GM18511 (cell line): ENCODE measurements at regions not wholly inside any gene's neighbourhood (a gene's known extent, or its start where the extent isn't known, plus 50 kb on each side); places are given as distances from the start of the nearest gene placed in this dataset.

ENCODE experiments used
- ATAC-seq: cut with Tn5 transposase; IDR thresholded peaks from one replicate; pipeline ENCODE4 v1.9.1; 2021; ENCODE audit warnings: mild to moderate bottlenecking, moderate library complexity; ENCODE audit not compliant: unreplicated experiment

DNA sequence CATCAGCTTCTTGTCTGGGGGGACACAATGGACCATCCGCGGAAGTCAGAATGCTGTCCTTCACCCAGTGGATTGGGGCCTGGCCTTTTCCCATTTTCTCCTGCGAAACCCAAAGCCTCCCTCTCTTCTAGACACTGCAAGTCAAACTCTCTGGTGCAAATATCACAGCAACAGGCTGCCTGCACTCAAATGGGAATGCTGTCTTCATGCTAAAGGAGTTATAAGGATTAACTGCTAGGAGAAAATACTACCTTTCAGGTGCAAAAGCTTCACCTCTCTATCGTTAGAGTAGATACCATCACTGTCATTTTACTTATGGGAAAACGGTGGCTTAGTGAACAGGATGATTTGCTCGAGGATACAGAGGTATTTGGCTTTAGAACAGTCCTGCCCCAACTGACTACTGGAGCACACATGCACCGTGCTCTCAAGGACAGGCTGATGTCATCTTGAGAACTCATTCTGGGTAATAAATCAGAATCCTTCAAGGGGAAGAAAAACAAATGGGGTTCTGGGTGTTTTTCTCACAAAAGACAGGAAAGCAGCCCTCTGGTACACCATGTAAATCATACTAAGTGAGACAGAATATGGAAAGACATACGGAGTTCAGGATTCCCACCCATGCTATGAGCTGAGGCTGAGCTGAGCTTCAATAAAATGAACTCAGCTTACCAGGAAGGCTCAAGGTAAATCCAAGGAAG, 100.9 kb downstream of the SAMD9 start:
- no peak for ATAC-seq

DNA sequence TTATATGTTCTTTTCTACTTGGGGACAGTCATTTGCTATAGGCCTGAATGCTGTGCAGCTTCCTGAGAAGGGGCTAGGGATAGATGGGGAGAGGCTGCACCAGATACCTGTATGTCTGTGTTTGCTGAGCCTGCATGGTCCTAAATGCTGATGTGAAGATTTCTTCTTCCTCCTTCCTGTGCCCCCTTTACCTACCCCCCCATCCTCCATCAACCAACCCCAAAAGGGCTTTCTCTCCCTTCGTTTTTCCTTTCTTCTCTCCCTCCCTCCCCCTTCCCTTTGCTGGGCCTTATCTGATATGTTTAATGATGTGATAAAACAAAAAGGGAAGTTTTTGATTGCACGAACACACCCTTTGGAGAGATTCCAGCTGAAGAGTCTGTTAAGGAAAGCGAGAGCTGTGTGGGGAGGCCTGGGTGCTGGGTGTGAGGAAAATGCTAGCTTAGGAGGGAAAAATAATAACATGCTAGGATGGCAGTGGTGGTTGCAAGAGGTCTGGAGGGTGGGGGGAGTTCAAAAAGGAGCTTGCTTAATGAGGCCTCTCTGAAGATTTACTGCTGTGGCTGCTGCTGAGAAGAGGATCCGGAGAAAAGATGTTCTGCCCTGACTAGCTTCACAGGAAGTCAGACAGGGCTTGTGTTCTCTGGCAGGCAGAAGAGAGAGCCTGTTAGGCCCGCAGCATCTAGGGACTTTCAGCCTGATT, 101.8 kb downstream of the SAMD9 start:
- ATAC-seq: no peak

DNA sequence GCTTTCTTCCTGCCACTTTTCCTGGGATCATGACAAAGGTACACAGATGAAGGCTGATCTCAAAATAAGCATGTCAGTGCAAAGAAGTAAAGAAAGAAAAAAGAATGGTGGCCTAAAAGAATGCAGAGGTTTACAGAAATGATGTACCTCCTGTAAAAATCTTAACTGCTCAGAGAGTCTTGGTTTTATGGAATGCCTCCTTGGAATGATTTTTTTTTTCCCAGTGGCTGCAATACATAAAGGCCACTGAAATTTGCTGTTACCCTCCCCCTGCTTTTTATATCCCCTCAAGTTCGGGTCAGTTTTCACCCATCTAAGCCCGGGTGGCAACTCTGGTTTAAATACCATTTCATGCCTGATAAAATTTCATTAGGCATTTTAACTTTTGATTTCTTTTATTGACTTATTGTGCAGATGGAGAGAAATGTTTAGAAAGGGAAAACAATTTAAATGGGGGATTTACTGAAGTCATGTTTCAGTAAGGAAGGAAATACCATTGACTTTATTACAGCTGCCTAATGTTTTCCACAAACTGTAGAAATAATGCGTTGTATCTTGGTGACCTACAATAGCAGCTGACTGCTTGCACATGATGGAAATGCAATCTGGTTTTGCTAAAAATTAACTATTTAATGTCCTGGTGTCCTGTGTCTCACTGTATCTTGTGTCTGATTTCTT, 102.5 kb downstream of the SAMD9 start:
- no peak for ATAC-seq

DNA sequence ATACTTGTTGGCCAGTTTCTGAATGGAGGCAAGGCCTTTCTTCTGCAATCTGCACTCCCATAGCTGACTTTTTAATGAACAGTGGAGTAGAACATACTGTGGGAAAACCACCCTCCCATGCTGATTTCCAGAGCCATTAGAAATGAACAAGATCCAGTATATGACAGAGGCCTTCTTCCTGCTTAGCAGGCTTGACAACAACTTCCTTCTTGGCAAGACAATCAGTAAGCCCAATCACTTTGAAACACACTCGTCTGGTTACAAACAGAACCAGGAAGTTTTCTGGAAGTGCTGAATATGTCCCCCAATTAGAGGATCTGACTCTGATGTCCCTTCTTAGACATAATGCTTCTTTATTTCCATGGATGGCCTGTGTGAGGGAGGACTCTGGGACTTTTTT, 103.4 kb downstream of the SAMD9 start:
- no peak for ATAC-seq

DNA sequence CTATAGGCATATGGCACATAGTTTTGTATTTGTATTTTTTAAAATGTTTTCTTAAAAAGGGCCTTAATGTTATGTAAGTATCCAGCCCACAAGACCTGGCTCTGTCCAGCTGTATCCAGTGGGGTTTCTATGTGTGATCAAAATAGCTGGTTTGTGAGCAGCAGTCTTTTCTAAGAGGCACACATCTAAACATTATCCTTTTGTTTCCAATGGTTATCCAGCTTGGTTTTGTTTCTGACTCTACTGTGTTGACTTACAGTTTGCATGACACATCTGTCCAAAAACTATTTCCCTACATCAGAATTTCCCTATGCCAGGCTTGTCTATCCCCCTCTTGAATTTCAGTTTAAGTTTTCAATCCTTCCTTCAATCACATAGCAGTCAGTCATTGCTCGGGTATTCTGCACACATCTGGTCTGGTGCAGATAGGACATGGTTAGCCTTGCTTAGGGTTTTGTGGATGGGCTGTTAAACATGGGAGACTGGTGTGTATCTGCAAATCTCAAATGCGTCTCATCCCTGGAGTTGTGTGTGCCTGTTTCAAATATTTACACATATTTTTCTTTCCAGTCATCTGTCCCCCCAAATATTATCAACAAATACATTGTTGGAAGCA, 104.2 kb downstream of the SAMD9 start:
- no peak for ATAC-seq

DNA sequence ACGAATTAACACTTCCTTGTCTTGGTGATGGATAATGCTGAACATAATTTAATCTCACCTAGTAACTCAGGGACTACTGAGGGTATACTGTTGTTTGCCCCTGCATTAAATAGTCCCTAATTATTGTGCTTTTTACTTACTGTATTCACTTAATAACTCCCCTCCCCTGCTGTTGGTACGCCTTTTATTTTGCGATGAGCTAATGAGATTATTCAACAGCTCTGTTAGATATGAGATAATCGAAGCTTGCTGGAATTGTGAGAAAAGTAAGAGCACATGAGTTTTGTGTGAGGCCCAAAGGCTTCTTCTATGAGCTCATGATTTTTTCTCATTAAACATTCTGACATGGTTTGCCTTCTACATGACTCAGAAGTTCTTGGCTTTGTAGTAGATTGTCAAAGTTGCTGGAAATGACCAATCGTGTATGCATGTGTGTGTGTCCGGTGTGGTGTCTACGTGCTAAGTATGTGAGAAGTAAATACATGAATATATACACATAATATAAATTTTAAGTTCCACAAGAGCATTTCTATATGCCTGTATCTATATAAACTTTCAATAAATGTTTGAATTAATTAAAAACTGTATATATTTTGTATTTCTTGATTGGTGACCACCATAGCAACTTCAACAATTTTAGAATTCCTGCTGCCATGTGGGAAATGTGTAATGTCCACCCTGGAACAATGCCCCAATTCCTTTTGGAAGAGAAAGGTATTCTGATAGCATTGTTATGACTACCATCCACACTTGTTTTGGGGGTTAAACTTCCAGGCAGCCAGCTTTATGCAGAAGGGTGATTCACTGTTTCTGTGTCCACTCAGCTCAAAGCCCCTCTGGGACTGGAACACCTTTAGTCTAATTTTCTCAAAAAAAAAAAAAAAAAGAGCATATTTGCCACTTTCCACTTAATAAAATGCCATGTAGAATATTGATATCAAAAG, 106.2 kb downstream of the SAMD9 start:
- no peak for ATAC-seq

DNA sequence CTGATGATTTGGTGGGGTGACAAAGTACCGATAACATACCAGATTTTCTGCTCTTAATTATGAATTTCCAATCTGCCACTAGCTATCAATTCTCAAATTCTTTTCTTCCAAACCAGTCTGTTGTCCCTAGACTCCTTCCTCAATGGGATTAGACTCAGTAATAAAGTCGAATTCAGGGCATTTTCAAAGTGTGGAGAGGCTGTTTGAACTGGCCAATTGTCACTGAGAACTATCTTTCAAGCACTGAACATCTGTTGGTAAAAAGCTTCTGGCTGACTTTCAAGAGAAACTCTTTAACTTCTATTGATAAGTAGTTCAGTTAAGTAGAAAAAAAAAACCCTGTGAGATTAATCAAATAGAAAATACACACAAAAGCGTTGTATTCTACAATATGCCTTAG, 108.9 kb downstream of the SAMD9 start:
- no peak for ATAC-seq

DNA sequence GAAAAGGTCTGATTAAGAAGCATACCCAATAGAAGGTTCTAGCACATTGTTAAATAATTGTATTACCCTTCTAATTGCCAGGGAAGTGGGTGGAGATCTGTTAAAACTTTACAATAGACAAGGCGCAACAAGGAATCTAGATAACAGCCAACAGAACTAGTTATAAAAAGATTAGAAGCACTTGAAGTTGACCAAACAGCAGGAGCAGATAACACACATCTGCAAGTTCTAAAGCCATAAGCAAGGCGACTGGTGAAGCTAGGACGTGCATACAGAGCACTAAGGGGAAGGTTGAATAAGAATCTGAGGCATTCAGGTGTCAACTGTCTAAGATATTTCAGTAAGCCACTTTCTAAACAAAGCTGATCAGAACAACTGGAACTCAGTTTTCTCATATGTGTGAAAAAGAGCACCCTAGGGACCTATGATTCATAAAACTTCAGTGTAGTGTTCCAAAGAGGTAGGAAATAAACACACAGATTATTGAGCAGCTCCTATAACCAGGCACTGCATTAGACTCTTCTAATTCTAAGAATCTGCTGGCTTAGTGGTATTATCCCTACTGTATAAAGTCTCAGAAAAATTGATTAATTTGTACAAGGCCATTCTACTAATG, 111.2 kb downstream of the SAMD9 start:
- no peak for ATAC-seq

DNA sequence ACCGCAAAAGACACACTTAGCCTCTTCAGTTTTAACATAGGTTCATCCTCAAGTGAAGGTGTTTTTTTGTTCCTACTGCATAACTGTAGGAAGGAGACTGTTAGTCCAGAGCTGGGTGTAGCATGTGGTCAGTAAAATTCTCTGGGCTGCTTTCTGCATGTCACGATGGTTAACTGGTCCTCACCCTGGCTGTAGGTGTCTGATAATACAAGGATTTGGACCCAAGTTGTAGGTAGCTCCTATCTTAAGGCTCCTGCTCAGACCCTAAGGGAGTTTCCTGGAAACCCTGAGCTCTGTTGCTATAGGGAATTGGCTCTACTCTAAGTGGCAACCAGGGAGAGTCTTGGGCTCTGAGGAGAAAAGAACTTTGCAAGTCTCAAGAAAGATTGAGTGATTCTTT, 112.9 kb downstream of the SAMD9 start:
- ATAC-seq: no peak

DNA sequence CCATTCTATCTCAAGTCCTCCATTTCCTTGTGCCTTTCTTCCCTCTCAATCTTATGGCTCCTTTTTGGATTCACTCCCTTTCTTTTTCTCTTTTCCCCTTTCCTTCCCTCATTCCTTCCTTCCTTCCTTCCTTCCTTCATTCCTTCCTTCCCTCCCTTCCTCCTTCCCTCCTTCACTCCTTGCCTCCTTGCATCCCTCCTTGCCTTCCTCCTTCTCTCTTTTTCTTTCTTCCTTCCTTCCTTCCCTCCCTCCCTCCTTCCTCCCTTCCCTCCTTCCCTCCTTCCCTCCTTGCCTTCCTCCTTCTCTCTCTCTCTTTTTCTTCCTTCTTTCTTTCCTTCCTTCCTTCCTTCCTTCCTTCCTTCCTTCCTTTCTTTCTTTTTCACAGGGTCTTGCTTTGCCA, 120.1 kb downstream of the SAMD9 start:
- ATAC-seq: no peak

DNA sequence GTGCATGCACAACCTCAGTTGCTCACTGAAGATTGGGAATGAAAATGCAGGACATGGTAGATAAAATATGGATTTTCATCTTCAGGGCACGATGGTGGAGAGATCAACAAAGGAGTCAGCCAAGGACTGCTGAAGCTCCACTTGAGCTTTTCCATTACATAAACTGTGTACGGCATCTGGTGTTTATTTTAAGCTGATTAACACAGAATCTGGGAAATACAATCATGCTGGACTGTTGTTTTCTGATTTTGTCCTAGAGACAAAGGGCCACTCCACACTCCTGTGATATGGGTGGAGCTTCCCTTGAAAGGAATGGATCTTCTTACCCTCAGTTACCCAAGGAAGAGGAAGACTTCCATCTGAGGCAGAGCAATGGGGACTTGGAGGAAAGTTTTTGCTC, 120.6 kb downstream of the SAMD9 start:
- no peak for ATAC-seq

DNA sequence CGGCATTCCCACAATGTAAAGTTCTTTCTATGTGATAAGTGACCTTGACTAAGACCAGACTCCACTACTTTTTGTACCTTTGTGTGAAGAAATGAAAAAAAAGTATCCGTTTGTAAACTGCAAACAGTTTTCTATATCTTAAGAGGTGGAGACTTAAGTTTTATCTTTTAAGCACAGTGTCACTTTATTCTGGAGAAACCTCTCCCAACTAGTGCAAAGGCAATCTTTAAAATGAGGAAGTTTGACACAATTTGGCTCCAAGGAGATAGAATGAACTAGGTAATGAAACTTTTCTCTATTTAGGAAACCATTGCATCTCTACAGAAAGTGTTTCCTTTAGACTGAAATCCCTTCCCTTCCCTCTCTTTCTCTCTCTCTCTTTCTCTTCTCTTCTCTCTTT, 122.9 kb downstream of the SAMD9 start:
- ATAC-seq: no peak

DNA sequence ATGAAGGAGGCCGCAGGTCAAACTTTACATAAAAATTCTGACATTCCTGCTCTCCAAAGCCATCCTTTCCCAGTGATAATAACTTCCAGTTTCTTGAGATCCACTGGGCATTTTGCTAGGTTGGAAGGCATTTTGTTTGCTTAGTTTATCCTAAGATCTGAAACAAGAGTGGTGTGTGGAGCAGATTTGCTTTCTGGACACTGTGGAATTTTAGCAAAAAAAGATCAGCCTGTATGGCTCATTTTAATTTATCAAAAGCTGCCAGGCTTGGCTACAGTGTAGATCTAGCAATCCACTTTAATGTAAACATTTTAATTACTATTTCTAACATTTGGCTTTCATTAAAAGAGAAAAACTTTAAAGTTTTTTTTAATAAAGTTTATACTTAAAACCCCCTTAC, 124.8 kb downstream of the SAMD9 start:
- no peak for ATAC-seq

DNA sequence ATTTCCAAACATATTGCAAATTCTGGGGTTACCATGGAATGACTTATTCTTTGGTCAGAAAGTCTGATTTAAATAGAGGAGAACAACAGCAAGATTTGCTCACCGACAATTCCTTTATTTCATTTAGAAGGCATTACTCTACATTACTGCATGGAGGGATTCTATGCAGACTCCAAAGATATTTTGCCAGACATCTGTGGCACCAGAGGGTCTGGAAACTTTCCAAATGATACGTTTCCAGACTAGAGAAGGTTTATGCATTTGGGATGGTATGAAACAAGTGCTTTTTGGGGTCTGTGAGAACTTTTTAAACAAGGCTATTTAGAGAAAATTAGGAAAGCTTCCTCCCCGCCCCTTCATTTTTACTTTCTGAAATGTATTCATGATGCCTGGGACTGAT, 125.3 kb downstream of the SAMD9 start:
- no peak for ATAC-seq

DNA sequence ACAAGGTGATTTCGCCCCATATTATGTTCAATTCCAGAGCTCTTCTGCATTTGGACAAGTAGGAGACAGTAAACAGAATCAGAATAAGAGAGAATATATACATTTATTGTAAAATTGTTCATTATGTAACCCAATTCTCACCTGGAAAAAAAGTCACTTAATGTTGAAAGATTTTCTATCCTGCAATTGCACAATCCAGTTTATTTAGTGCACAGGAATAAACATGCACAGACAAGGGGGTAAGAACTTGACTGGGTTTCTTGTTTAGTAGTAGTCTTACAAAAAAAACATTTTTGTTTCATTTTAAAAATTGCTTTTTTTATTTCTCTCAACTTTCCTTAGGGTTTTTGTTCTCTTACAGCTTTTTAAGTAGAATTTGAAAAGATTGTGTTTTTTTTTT, 126.6 kb downstream of the SAMD9 start:
- no peak for ATAC-seq

DNA sequence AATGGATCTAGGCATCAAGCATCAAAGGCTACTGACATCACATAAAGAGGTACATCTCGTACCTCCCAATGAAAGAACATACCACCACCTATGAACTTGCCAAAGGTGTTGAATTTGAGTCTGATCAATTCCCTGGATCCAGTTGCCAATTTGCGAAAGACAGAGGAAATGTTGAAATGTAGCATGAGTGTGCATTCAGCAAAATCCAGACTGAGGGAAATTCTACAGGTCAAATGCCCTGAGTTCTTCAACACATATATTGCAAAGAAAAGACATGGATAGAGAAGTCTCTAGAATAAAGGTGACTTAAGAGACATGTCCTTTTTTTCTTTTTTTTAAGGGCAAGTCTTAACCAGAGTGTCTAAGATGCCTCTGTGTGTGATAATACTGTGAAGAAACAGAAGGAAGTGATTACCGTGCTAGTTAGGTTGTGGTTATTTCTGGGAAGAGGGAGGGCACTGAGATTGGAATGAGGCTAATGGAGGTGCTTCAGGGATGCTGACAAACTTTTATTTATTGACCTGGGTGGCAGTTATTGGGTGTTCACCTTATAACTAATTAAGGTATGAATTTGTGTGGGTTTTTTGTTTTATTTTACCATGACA, 128.7 kb downstream of the SAMD9 start:
- ATAC-seq: no peak

DNA sequence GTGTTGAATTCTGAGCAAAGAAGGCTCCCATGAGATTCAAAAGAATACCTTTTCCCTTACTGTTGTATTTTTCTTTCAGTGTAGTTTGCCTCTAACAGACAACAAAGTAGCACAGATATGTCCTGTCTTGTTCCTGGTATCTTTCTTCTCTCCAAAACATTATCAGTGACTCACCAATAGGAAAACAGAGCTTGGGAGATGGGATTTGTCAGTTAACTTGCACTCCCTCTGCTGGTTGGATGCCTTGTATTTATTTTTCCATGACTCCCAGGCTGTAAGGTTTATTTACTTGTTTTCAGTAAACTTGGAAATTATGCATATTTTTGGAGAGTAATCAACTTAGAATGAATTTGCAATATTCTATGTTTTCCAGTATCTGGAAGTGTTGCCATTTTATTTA, 129.7 kb downstream of the SAMD9 start:
- ATAC-seq: no peak

DNA sequence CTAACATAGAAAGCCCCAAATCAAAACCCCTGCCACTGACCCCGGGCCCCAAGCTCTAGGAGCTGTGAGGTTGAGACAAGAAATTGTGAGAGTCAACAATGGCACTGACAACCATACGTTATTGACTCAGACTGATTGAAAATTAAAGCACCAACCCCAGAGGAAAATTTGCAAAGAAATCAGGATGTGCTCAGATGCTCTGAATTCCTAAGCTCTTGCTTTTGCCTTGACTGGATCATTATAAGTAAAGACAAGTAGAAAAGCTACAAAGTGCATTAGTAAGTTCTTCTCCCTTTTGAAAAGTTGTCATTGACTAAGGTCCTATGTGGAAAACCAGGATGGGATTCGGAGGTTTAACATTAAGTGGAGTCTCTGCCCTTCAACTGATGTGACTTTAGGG, 130.2 kb downstream of the SAMD9 start:
- no peak for ATAC-seq

DNA sequence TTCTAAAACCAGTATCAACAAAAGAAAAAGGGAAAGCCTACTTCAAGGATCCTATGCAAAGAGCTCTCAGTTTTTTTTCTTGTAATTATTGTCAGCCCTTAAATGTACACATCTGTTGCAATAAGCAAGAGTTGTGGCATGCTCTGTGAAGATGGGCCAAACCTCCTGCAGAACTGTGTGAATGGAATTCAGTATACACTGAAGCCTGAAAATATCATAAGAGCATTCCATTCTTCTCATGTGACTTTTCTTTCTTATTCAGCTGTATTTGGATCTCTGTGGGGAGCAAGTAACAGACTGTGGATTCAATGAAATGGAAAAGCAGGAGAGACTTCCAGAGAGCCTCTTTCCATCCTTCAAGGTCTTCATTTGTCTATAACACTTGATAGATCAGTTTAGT, 130.7 kb downstream of the SAMD9 start:
- ATAC-seq: no peak

DNA sequence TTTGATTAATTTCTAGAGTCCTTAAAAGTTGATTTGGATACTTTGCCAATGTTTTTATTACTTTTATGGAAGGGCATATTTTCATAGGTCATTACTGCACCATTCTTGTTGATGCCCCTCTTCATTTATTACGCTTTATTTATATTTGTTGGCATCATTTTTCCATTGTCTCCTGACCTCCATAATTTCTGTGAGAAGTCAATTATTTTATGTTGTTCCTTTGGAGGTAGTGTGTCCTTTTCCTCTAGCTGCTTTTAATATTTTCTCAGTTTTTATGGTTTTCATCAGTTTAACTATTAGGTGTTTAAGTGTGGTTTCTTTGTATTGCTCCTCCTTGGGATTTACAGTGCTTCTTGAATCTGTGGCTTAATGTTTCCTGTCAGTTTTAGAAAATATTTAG, 134.9 kb downstream of the SAMD9 start:
- no peak for ATAC-seq
